Neural progenitor cell (in vitro differentiated cells): ENCODE measurements at regions not wholly inside any gene's neighbourhood (a gene's known extent, or its start where the extent isn't known, plus 50 kb on each side); places are given as distances from the start of the nearest gene placed in this dataset.
A peak's percentile ranks its signal among the peaks of the same experiment; 100 is the strongest.
"Not testable (repeated sequence)": the region's sequence is repeated elsewhere in the genome, so short reads cannot be mapped to it uniquely, and the experiment has no call there.

Source experiments
- DNase-seq: peaks from one replicate; pipeline ENCODE4 v3.0.0-alpha.2; 2016; ENCODE audit warnings: low spot score
- H2AFZ ChIP-seq: fragments of 200-600 bp; sonication (generic); replicated peaks from 2 replicates; pipeline ENCODE4 v1.6.1; 2016; ENCODE audit warnings: antibody characterized with exemption
- H3F3A ChIP-seq: fragments of 200-600 bp; sonication (generic); 2 replicates; pipeline ENCODE4 v1.6.1; 2016; ENCODE audit warnings: antibody characterized with exemption, low read depth
- H3K27ac ChIP-seq: fragments of 200-600 bp; sonication (generic); 2 replicates; pipeline ENCODE4 v1.5.1; 2016; ENCODE audit warnings: mild to moderate bottlenecking
- H3K27me3 ChIP-seq: fragments of 200-600 bp; sonication (generic); 2 replicates; pipeline ENCODE4 v1.6.1; 2016; ENCODE audit warnings: mild to moderate bottlenecking, moderate library complexity
- H3K36me3 ChIP-seq: fragments of 200-600 bp; sonication (generic); 2 replicates; pipeline ENCODE4 v1.5.1; 2016
- H3K4me1 ChIP-seq: fragments of 200-600 bp; sonication (generic); 2 replicates; pipeline ENCODE4 v1.6.1; 2016; ENCODE audit warnings: mixed run types
- H3K4me2 ChIP-seq: fragments of 200-600 bp; sonication (generic); 2 replicates; pipeline ENCODE4 v1.6.1; 2016
- H3K4me3 ChIP-seq: fragments of 200-600 bp; sonication (generic); 2 replicates; pipeline ENCODE4 v1.5.1; 2016
- H3K79me2 ChIP-seq: fragments of 200-600 bp; sonication (generic); 2 replicates; pipeline ENCODE4 v1.6.1; 2016; ENCODE audit warnings: low read depth
- H3K9ac ChIP-seq: fragments of 200-600 bp; sonication (generic); 2 replicates; pipeline ENCODE4 v1.6.1; 2016
- H3K9me3 ChIP-seq: fragments of 200-600 bp; sonication (generic); 2 replicates; pipeline ENCODE4 v1.5.1; 2016; ENCODE audit warnings: low read depth
- H4K20me1 ChIP-seq: fragments of 200-600 bp; sonication (generic); 2 replicates; pipeline ENCODE4 v1.6.1; 2016; ENCODE audit warnings: low read depth
- H3K27ac Mint-ChIP-seq: 3 replicates; pipeline ENCODE4 v1.8.0; 2021; ENCODE audit warnings: mixed read lengths
- H3K27me3 Mint-ChIP-seq: 2 replicates; pipeline ENCODE4 v1.8.0; 2022; ENCODE audit warnings: low read depth, mild to moderate bottlenecking, inconsistent platforms, moderate library complexity, mixed read lengths; ENCODE audit not compliant: insufficient read depth
- H3K36me3 Mint-ChIP-seq: 3 replicates; pipeline ENCODE4 v1.8.0; 2021; ENCODE audit warnings: mixed read lengths
- H3K4me1 Mint-ChIP-seq: 3 replicates; pipeline ENCODE4 v1.8.0; 2021; ENCODE audit warnings: mixed read lengths
- H3K4me3 Mint-ChIP-seq: 3 replicates; pipeline ENCODE4 v1.8.0; 2021; ENCODE audit warnings: mild to moderate bottlenecking, moderate library complexity, mixed read lengths
- H3K9me3 Mint-ChIP-seq: 3 replicates; pipeline ENCODE4 v1.8.0; 2020; ENCODE audit warnings: mixed read lengths
- CTCF ChIP-seq: fragments of 200-600 bp; sonication (generic); IDR thresholded peaks from 2 replicates; pipeline ENCODE4 v1.5.1; 2017; ENCODE audit warnings: antibody characterized with exemption, mild to moderate bottlenecking
- EZH2 ChIP-seq: fragments of 200-600 bp; sonication (generic); IDR thresholded peaks from 2 replicates; pipeline ENCODE4 v1.6.1; 2017; ENCODE audit warnings: antibody characterized with exemption, mild to moderate bottlenecking, moderate library complexity
- EZH2phosphoT487 ChIP-seq: fragments of 200-600 bp; sonication (generic); IDR thresholded peaks from 2 replicates; pipeline ENCODE4 v1.6.1; 2017; ENCODE audit warnings: antibody characterized with exemption

GRCh38 chr17:20929334-20929733 lies 113.5 kb downstream of the USP22 start:
- Mint-ChIP-seq H3K27ac (no peak overlapping the region), H3K9me3 (no peaks in the 10 kb centered on the region)
- H3K4me1 ChIP-seq, result no peaks in the 10 kb centered on the region

GRCh38 chr17:20930081-20930760 lies 112.6 kb downstream of the USP22 start:
- Mint-ChIP-seq H3K4me1 (no peaks in the 10 kb centered on the region), H3K9me3 (no peaks in the 10 kb centered on the region), H3K27me3 (no peaks in the 10 kb centered on the region), H3K27ac (no peak overlapping the region), H3K4me3 (no peak overlapping the region), H3K36me3 (peaks cover 16% of the 10 kb centered on the region)
- no peak overlapping the region for H3K27ac ChIP-seq
- H3K4me1 ChIP-seq, result no peaks in the 10 kb centered on the region
- peaks cover 21% of the 10 kb centered on the region for H3K79me2 ChIP-seq
- TF ChIP-seq EZH2phosphoT487 (no peak), CTCF (no peak)
- H3K4me2 ChIP-seq, result no peak overlapping the region
- H2AFZ ChIP-seq, result no peak overlapping the region
- H3F3A ChIP-seq, result no peaks in the 10 kb centered on the region
- DNase-seq, result no peak
- H3K4me3 ChIP-seq, result no peak overlapping the region
- no peak overlapping the region for H3K9ac ChIP-seq
- H4K20me1 ChIP-seq, result peaks cover 39% of the 10 kb centered on the region
- H3K36me3 ChIP-seq, result peaks cover 5% of the 10 kb centered on the region
- no peaks in the 10 kb centered on the region for H3K27me3 ChIP-seq
- no peaks in the 10 kb centered on the region for H3K9me3 ChIP-seq

More at GRCh38 chr17:20929334-20929733, 113.5 kb downstream of the USP22 start:
- peaks cover 5% of the 10 kb centered on the region for H3K36me3 ChIP-seq
- Mint-ChIP-seq H3K36me3 (peaks cover 20% of the 10 kb centered on the region), H3K27me3 (no peaks in the 10 kb centered on the region), H3K4me3 (no peak overlapping the region), H3K4me1 (no peaks in the 10 kb centered on the region)
- H3K27me3 ChIP-seq, result no peaks in the 10 kb centered on the region
- TF ChIP-seq CTCF (no peak), EZH2phosphoT487 (no peak), EZH2 (no peak)
- H3K79me2 ChIP-seq, result peaks cover 30% of the 10 kb centered on the region
- no peak overlapping the region for H3K4me2 ChIP-seq
- H3F3A ChIP-seq, result peaks cover under 1% of the 10 kb centered on the region
- peaks cover 44% of the 10 kb centered on the region for H4K20me1 ChIP-seq
- no peak for DNase-seq
- no peak overlapping the region for H3K27ac ChIP-seq
- H3K4me3 ChIP-seq, result no peak overlapping the region
- no peak overlapping the region for H2AFZ ChIP-seq
- no peak overlapping the region for H3K9ac ChIP-seq
- H3K9me3 ChIP-seq, result no peaks in the 10 kb centered on the region

GRCh38 chr17:20933040-20933439 lies 109.8 kb downstream of the USP22 start:
- not testable (repeated sequence) for H3K9me3 Mint-ChIP-seq, H3K4me2 ChIP-seq, H3K36me3 ChIP-seq, H3K27ac Mint-ChIP-seq, H3K4me3 Mint-ChIP-seq, H2AFZ ChIP-seq, DNase-seq, H3K4me1 ChIP-seq, H3K27ac ChIP-seq, H3K4me1 Mint-ChIP-seq, H3K9me3 ChIP-seq, H3K79me2 ChIP-seq, H3K27me3 ChIP-seq, H3K27me3 Mint-ChIP-seq, H3K9ac ChIP-seq, H3K4me3 ChIP-seq, H3F3A ChIP-seq
- peaks cover 20% of the 10 kb centered on the region for H3K36me3 Mint-ChIP-seq
- peaks cover 20% of the 10 kb centered on the region for H4K20me1 ChIP-seq

GRCh38 chr17:20934288-20934687 lies 108.5 kb downstream of the USP22 start:
- no peaks in the 10 kb centered on the region for H3K4me1 Mint-ChIP-seq
- Histone ChIP-seq H3K4me3 (no peak overlapping the region), H3K27ac (peak overlapping the region; percentile 40), H3K79me2 (peaks cover 1% of the 10 kb centered on the region), H3K9me3 (no peaks in the 10 kb centered on the region), H3K36me3 (peaks cover 8% of the 10 kb centered on the region), H4K20me1 (peaks cover 8% of the 10 kb centered on the region), H3K4me1 (no peaks in the 10 kb centered on the region), H2AFZ (no peak overlapping the region), H3K27me3 (no peaks in the 10 kb centered on the region), H3F3A (no peaks in the 10 kb centered on the region), H3K4me2 (no peak overlapping the region), H3K9ac (no peak overlapping the region)
- H3K27me3 Mint-ChIP-seq, result no peaks in the 10 kb centered on the region
- H3K36me3 Mint-ChIP-seq, result peaks cover 22% of the 10 kb centered on the region
- H3K27ac Mint-ChIP-seq, result no peak overlapping the region
- no peaks in the 10 kb centered on the region for H3K9me3 Mint-ChIP-seq
- TF ChIP-seq EZH2phosphoT487 (no peak), EZH2 (no peak)
- no peak overlapping the region for H3K4me3 Mint-ChIP-seq
- no peak for DNase-seq
